ENCODE measurements at regions not wholly inside any gene's neighbourhood (a gene's known extent, or its start where the extent isn't known, plus 50 kb on each side); places are given as distances from the start of the nearest gene placed in this dataset.
"Not testable (repeated sequence)": the region's sequence is repeated elsewhere in the genome, so short reads cannot be mapped to it uniquely, and the experiment has no call there.

DNA sequence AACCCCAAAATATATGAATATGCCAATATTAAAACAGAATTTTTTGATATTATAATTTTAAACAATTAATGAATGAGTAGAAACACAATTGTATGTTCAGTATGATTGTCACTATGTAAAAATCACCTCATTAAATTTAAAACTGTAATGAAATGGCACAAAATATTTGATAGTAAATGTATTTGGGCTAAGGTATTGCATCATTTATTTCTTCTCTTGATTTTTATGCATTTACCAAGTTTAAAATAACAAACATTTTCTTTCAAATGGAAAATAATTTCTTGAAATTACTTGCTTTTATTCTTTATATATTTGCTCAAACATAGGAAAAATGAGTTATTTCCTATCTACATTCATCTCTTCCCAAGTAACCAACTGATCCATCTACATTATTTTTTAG is 782.6 kb downstream of the KCNJ3 start:
- Histone ChIP-seq H3K4me2 (no peak overlapping the region), H3K27ac (no peak overlapping the region), H3K9me3 (no peaks in the 10 kb centered on the region), H3K4me1 (no peaks in the 10 kb centered on the region), H3K4me3 (no peak overlapping the region)
- CTCF ChIA-PET = no interaction called here
- no peak for TF ChIP-seq CTCF (IDR thresholded peaks at IDR 0.05)
- TF ChIP-seq NPAS2 (CRISPR knock-in tag; IDR thresholded peaks at IDR 0.05; ENCODE audit: borderline replicate concordance) = no peak
- no peak for TF ChIP-seq MYC (IDR thresholded peaks at IDR 0.05; ENCODE audit: borderline replicate concordance, low read length)
- TF ChIP-seq, protein P1, sequence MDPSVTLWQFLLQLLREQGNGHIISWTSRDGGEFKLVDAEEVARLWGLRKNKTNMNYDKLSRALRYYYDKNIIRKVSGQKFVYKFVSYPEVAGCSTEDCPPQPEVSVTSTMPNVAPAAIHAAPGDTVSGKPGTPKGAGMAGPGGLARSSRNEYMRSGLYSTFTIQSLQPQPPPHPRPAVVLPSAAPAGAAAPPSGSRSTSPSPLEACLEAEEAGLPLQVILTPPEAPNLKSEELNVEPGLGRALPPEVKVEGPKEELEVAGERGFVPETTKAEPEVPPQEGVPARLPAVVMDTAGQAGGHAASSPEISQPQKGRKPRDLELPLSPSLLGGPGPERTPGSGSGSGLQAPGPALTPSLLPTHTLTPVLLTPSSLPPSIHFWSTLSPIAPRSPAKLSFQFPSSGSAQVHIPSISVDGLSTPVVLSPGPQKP (IDR thresholded peaks at IDR 0.05; ENCODE audit: low read depth, low read length) = no peak
- no peak for TF ChIP-seq MAZ (IDR thresholded peaks at IDR 0.05; ENCODE audit: borderline replicate concordance, low read depth, low read length)
- TF ChIP-seq ZC3H11A (IDR thresholded peaks at IDR 0.05) = no peak
- no peak for TF ChIP-seq EP300 (IDR thresholded peaks at IDR 0.05)
- no peak for TF ChIP-seq MAX (IDR thresholded peaks at IDR 0.05)
- no peak for TF ChIP-seq BHLHE40 (IDR thresholded peaks at IDR 0.05; ENCODE audit: low read depth, low read length)
- TF ChIP-seq CHD2 (IDR thresholded peaks at IDR 0.05; ENCODE audit: low read length, partially characterized antibody) = no peak
- TF ChIP-seq RNF2 (IDR thresholded peaks at IDR 0.05; ENCODE audit: borderline replicate concordance, low read depth) = no peak
- DNase-seq (ENCODE audit: low read depth in 1 of 2, low spot score in 1 of 2) (no peak), ATAC-seq (no peak), FAIRE-seq (no peak)
- POLR2A ChIA-PET = no interaction called here

DNA sequence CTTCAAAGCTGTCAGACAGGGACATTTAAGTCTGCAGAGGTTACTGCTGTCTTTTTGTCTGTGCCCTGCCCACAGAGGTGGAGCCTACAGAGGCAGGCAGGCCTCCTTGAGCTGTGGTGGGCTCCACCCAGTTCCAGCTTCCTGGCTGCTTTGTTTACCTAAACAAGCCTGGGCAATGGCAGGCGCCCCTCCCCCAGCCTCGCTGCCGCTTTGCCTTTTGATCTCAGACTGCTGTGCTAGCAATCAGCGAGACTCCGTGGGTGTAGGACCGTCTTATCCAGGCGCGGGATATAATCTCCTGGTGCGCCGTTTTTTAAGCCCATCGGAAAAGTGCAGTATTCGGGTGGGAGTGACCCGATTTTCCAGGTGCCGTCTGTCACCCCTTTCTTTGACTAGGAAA is 773.5 kb downstream of the KCNJ3 start:
- ATAC-seq; H3K27ac ChIP-seq; POLR2A ChIA-PET; H3K4me3 ChIP-seq; DNase-seq (ENCODE audit: low read depth in 1 of 2, low spot score in 1 of 2); H3K4me1 ChIP-seq; FAIRE-seq; H3K9me3 ChIP-seq; CTCF ChIA-PET; H3K4me2 ChIP-seq: not testable (repeated sequence)
- WGBS (ENCODE audit: missing lambda C conversion rate) = 55% methylated on average over 14 of the region's 14 CpGs

DNA sequence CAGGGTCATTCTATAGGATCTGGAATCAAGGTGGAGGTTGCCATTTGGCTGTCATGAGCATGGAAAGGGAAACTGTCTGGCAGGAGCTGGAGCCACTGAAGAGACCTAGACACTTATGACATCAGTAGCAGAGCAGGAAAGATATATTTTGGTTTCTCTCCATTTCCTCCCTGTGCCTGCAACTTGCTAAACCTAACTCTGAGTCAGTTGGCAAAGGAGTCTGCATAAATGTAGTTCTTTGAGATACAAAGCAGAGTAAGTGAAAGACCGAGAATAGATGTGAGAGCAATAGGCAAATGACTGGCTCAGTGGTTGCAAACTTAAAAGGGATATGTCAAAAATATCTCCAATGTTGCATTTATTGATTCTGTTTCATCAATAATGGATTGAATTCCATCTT is 757.7 kb downstream of the KCNJ3 start:
- Histone ChIP-seq H3K4me3 (no peak overlapping the region), H3K27ac (no peak overlapping the region), H3K4me2 (no peak overlapping the region), H3K4me1 (no peaks in the 10 kb centered on the region), H3K9me3 (no peaks in the 10 kb centered on the region)
- CTCF ChIA-PET = no interaction called here
- POLR2A ChIA-PET = no interaction called here
- TF ChIP-seq CTCF (IDR thresholded peaks at IDR 0.05) = no peak
- no peak for TF ChIP-seq BCL3 (IDR thresholded peaks at IDR 0.05)
- TF ChIP-seq TP53 (CRISPR knock-in tag; IDR thresholded peaks at IDR 0.05) = no peak
- no peak for TF ChIP-seq JUN (IDR thresholded peaks at IDR 0.05)
- TF ChIP-seq GATA3 (IDR thresholded peaks at IDR 0.05; ENCODE audit: borderline replicate concordance) = no peak
- TF ChIP-seq HDAC2 (IDR thresholded peaks at IDR 0.05) = no peak
- no peak for TF ChIP-seq ESRRA (IDR thresholded peaks at IDR 0.05; ENCODE audit: borderline replicate concordance, low read length)
- TF ChIP-seq HES2 (IDR thresholded peaks at IDR 0.05) = no peak
- TF ChIP-seq POLR2AphosphoS2 (conservative IDR thresholded peaks at IDR 0.05; ENCODE audit: low read length) = no peak
- no peak for TF ChIP-seq MAX (IDR thresholded peaks at IDR 0.05)
- no peak for TF ChIP-seq RFX5 (IDR thresholded peaks at IDR 0.05)
- no peak for TF ChIP-seq PHF8 (IDR thresholded peaks at IDR 0.05; ENCODE audit: borderline replicate concordance, low read depth)
- TF ChIP-seq NFE2L2 (conservative IDR thresholded peaks at IDR 0.05; ENCODE audit: low read length) = no peak
- TF ChIP-seq CHD4 (IDR thresholded peaks at IDR 0.05; ENCODE audit: borderline replicate concordance) = no peak
- no peak for TF ChIP-seq SREBF2 (IDR thresholded peaks at IDR 0.05)
- no peak for TF ChIP-seq HOXB13 (CRISPR knock-in tag; IDR thresholded peaks at IDR 0.05; ENCODE audit: low read depth)
- WGBS (ENCODE audit: missing lambda C conversion rate) = 33% methylated on average over 1 of the region's 1 CpG
- FAIRE-seq (no peak), ATAC-seq (no peak), DNase-seq (ENCODE audit: low read depth in 1 of 2, low spot score in 1 of 2) (no peak)

All from A549 (cell line).